ENCODE measurements at regions not wholly inside any gene's neighbourhood (a gene's known extent, or its start where the extent isn't known, plus 50 kb on each side); places are given as distances from the start of the nearest gene placed in this dataset.
"Not testable (repeated sequence)": the region's sequence is repeated elsewhere in the genome, so short reads cannot be mapped to it uniquely, and the experiment has no call there.

GRCh38 chr11:87870086-87870485, 305.2 kb downstream of the RAB38 start:
- DNase-seq = no peak

- no peak for DNase-seq
Observed at GRCh38 chr11:87866951-87867350, 308.3 kb downstream of the RAB38 start.

- DNase-seq = no peak
Observed at GRCh38 chr11:87861030-87861429, 314.2 kb downstream of the RAB38 start.

- DNase-seq = no peak
Observed at GRCh38 chr11:87859636-87860035, 315.6 kb downstream of the RAB38 start.

GRCh38 chr11:87851827-87852226, 323.4 kb downstream of the RAB38 start:
- DNase-seq = no peak

GRCh38 chr11:87851234-87851633, 324.0 kb downstream of the RAB38 start:
- no peak for DNase-seq

- DNase-seq = no peak
Observed at GRCh38 chr11:87849216-87849615, 326.0 kb downstream of the RAB38 start.

GRCh38 chr11:87840786-87841185, 334.5 kb downstream of the RAB38 start:
- no peak for DNase-seq

- no peak for DNase-seq
Observed at GRCh38 chr11:87832211-87832610, 343.0 kb downstream of the RAB38 start.

- DNase-seq = no peak
Observed at GRCh38 chr11:87820011-87820410, 355.2 kb downstream of the RAB38 start.

GRCh38 chr11:87819151-87819550, 356.1 kb downstream of the RAB38 start:
- no peak for DNase-seq

- DNase-seq = no peak
Observed at GRCh38 chr11:87812571-87813365, 362.5 kb downstream of the RAB38 start.

GRCh38 chr11:87810486-87810885, 364.8 kb downstream of the RAB38 start:
- DNase-seq = no peak

- DNase-seq = no peak
Observed at GRCh38 chr11:87809256-87809655, 366.0 kb downstream of the RAB38 start.

- no peak for DNase-seq
Observed at GRCh38 chr11:87804176-87804575, 371.1 kb downstream of the RAB38 start.

- DNase-seq = no peak
Observed at GRCh38 chr11:87803748-87804147, 371.5 kb downstream of the RAB38 start.

- not testable (repeated sequence) for DNase-seq
Observed at GRCh38 chr11:87784862-87785261, 390.4 kb downstream of the RAB38 start.

- DNase-seq = no peak
Observed at GRCh38 chr11:87780068-87780413, 395.2 kb downstream of the RAB38 start.

- no peak for DNase-seq
Observed at GRCh38 chr11:87779276-87780067, 395.8 kb downstream of the RAB38 start.

- no peak for DNase-seq
Observed at GRCh38 chr11:87778357-87778756, 396.9 kb downstream of the RAB38 start.

- DNase-seq = no peak
Observed at GRCh38 chr11:87775036-87775435, 400.2 kb downstream of the RAB38 start.

GRCh38 chr11:87769661-87770060, 405.6 kb downstream of the RAB38 start:
- no peak for DNase-seq

GRCh38 chr11:87767615-87768014, 407.6 kb downstream of the RAB38 start:
- DNase-seq = no peak

GRCh38 chr11:87764075-87764474, 411.2 kb downstream of the RAB38 start:
- DNase-seq = not testable (repeated sequence)
